H9 (cell line): ENCODE measurements at regions not wholly inside any gene's neighbourhood (a gene's known extent, or its start where the extent isn't known, plus 50 kb on each side); places are given as distances from the start of the nearest gene placed in this dataset.

Source experiments
- DNase-seq: peaks from one replicate; pipeline ENCODE4 v3.0.0-alpha.2; 2017
- H2AFZ ChIP-seq: one replicate; pipeline ENCODE4 v1.6.1; 2013; ENCODE audit warnings: mild to moderate bottlenecking, low read length, control low read depth, moderate library complexity
- H2AK5ac ChIP-seq: 2 replicates; pipeline ENCODE4 v1.6.1; 2013; ENCODE audit warnings: low read length, control low read depth, mixed read lengths; ENCODE audit not compliant: insufficient read length
- H2BK120ac ChIP-seq: one replicate; pipeline ENCODE4 v1.6.1; 2013; ENCODE audit warnings: low read depth, mild to moderate bottlenecking, low read length, control low read depth, inconsistent platforms; ENCODE audit not compliant: poor library complexity, severe bottlenecking
- H2BK12ac ChIP-seq: 2 replicates; pipeline ENCODE4 v1.6.1; 2013; ENCODE audit warnings: low read length, control low read depth, mixed read lengths, low read depth; ENCODE audit not compliant: insufficient read length
- H2BK15ac ChIP-seq: 2 replicates; pipeline ENCODE4 v1.6.1; 2013; ENCODE audit warnings: low read depth, low read length, control low read depth
- H2BK20ac ChIP-seq: one replicate; pipeline ENCODE4 v1.6.1; 2013; ENCODE audit warnings: low read depth, mild to moderate bottlenecking, low read length, control low read depth, inconsistent platforms; ENCODE audit not compliant: poor library complexity, severe bottlenecking
- H2BK5ac ChIP-seq: 2 replicates; pipeline ENCODE4 v1.6.1; 2013; ENCODE audit warnings: low read length, control low read depth, mixed read lengths; ENCODE audit not compliant: insufficient read length
- H3K14ac ChIP-seq: 2 replicates; pipeline ENCODE4 v1.6.1; 2013; ENCODE audit warnings: low read length, control low read depth; ENCODE audit not compliant: insufficient read depth
- H3K18ac ChIP-seq: 2 replicates; pipeline ENCODE4 v1.6.1; 2013; ENCODE audit warnings: low read depth, mild to moderate bottlenecking, mixed read lengths, low read length, control low read depth; ENCODE audit not compliant: insufficient read length
- H3K23ac ChIP-seq: 2 replicates; pipeline ENCODE4 v1.6.1; 2013; ENCODE audit warnings: low read length, control low read depth, mixed read lengths, low read depth; ENCODE audit not compliant: insufficient read length
- H3K23me2 ChIP-seq: 2 replicates; pipeline ENCODE4 v1.6.1; 2013; ENCODE audit warnings: low read depth, mild to moderate bottlenecking, mixed read lengths, low read length, control low read depth; ENCODE audit not compliant: insufficient read length, poor library complexity, severe bottlenecking
- H3K27ac ChIP-seq: 2 replicates; pipeline ENCODE4 v1.5.1; 2013; ENCODE audit warnings: low read length, control low read depth, mixed read lengths, low read depth; ENCODE audit not compliant: insufficient read length
- H3K27me3 ChIP-seq: 2 replicates; pipeline ENCODE4 v1.6.1; 2013; ENCODE audit warnings: low read length, control low read depth, inconsistent platforms; ENCODE audit not compliant: insufficient read depth
- H3K4ac ChIP-seq: 2 replicates; pipeline ENCODE4 v1.6.1; 2013; ENCODE audit warnings: low read depth, mild to moderate bottlenecking, control low read depth, inconsistent platforms, low read length, moderate library complexity
- H3K4me1 ChIP-seq: 2 replicates; pipeline ENCODE4 v1.6.1; 2013; ENCODE audit warnings: low read length, control low read depth, inconsistent platforms; ENCODE audit not compliant: insufficient read depth
- H3K4me2 ChIP-seq: 2 replicates; pipeline ENCODE4 v1.6.1; 2013; ENCODE audit warnings: low read length, control low read depth, mixed read lengths; ENCODE audit not compliant: insufficient read length, insufficient read depth
- H3K56ac ChIP-seq: 2 replicates; pipeline ENCODE4 v1.6.1; 2013; ENCODE audit warnings: low read depth, mild to moderate bottlenecking, mixed read lengths, low read length, control low read depth; ENCODE audit not compliant: insufficient read length
- H3K79me1 ChIP-seq: 2 replicates; pipeline ENCODE4 v1.6.1; 2013; ENCODE audit warnings: low read depth, mild to moderate bottlenecking, moderate library complexity, low read length, control low read depth, inconsistent platforms; ENCODE audit not compliant: insufficient read depth, poor library complexity, severe bottlenecking
- H3K79me2 ChIP-seq: 2 replicates; pipeline ENCODE4 v1.6.1; 2013; ENCODE audit warnings: low read length, control low read depth, inconsistent platforms; ENCODE audit not compliant: insufficient read depth
- H3K9ac ChIP-seq: 2 replicates; pipeline ENCODE4 v1.6.1; 2013; ENCODE audit warnings: low read length, control low read depth, mixed read lengths; ENCODE audit not compliant: insufficient read length; ENCODE audit errors: extremely low read depth
- H3K9me3 ChIP-seq: one replicate; pipeline ENCODE4 v1.6.1; 2013; ENCODE audit warnings: low read depth, low read length, inconsistent platforms; ENCODE audit not compliant: control insufficient read depth
- H3T11ph ChIP-seq: one replicate; pipeline ENCODE4 v1.6.1; 2013; ENCODE audit warnings: mild to moderate bottlenecking, low read length, control low read depth, inconsistent platforms
- H4K20me1 ChIP-seq: one replicate; pipeline ENCODE4 v1.6.1; 2013; ENCODE audit not compliant: control insufficient read depth, insufficient read length, insufficient read depth
- H4K5ac ChIP-seq: 2 replicates; pipeline ENCODE4 v1.6.1; 2013; ENCODE audit warnings: low read depth, mild to moderate bottlenecking, mixed read lengths, low read length, control low read depth; ENCODE audit not compliant: insufficient read length
- H4K8ac ChIP-seq: replicated peaks from 2 replicates; pipeline ENCODE4 v1.6.1; 2013; ENCODE audit warnings: low read length, control low read depth, mixed read lengths, low read depth; ENCODE audit not compliant: insufficient read length
- H4K91ac ChIP-seq: 2 replicates; pipeline ENCODE4 v1.6.1; 2013; ENCODE audit warnings: low read depth, mild to moderate bottlenecking, moderate library complexity, mixed read lengths, low read length, control low read depth; ENCODE audit not compliant: insufficient read length
- H3K27ac Mint-ChIP-seq, 3 experiments: 2 replicates in 2 of 3; 3 replicates in 1 of 3; pipeline ENCODE4 v1.8.0; 2020 to 2021; ENCODE audit warnings: mixed read lengths in 3 of 3, mild to moderate bottlenecking in 1 of 3, moderate library complexity in 1 of 3
- H3K27me3 Mint-ChIP-seq: 2 replicates; pipeline ENCODE4 v1.8.0; 2021; ENCODE audit warnings: low read depth, mild to moderate bottlenecking, moderate library complexity, mixed read lengths
- H3K36me3 Mint-ChIP-seq, 3 experiments: 2 replicates in 2 of 3; 3 replicates in 1 of 3; pipeline ENCODE4 v1.8.0; 2020 to 2021; ENCODE audit warnings: low read depth in 3 of 3, mixed read lengths in 3 of 3; ENCODE audit not compliant: insufficient read depth in 1 of 3
- H3K4me1 Mint-ChIP-seq, 2 experiments: 2 replicates each; pipeline ENCODE4 v1.8.0; 2020; ENCODE audit warnings: mixed read lengths in 2 of 2
- H3K4me3 Mint-ChIP-seq, 2 experiments: 2 replicates in 1 of 2; 3 replicates in 1 of 2; pipeline ENCODE4 v1.8.0; 2020 to 2021; ENCODE audit warnings: mild to moderate bottlenecking in 2 of 2, mixed read lengths in 2 of 2, moderate library complexity in 1 of 2
- H3K9me3 Mint-ChIP-seq, 2 experiments: 2 replicates in 1 of 2; 3 replicates in 1 of 2; pipeline ENCODE4 v1.8.0; 2020; ENCODE audit warnings: mild to moderate bottlenecking in 2 of 2, mixed read lengths in 2 of 2, moderate library complexity in 1 of 2
- WGBS: extraction: QIAGEN DNeasy Blood & Tissue Kit; methylation state at CpG from one replicate; pipeline ENCODE4 v1.1.7; 2013; ENCODE audit warnings: missing lambda C conversion rate, low lambda C conversion rate, mixed read lengths; ENCODE audit not compliant: insufficient read length; ENCODE audit errors: extremely low coverage; 5-methylcytosine and 5-hydroxymethylcytosine counted together
- TF ChIP-seq, protein P1 (sequence below): fragments of 200-600 bp; sonication (generic); conservative IDR thresholded peaks from 3 replicates; pipeline ENCODE4 v1.8.0; 2021; ENCODE audit warnings: antibody characterized with exemption, mild to moderate bottlenecking

DNA sequence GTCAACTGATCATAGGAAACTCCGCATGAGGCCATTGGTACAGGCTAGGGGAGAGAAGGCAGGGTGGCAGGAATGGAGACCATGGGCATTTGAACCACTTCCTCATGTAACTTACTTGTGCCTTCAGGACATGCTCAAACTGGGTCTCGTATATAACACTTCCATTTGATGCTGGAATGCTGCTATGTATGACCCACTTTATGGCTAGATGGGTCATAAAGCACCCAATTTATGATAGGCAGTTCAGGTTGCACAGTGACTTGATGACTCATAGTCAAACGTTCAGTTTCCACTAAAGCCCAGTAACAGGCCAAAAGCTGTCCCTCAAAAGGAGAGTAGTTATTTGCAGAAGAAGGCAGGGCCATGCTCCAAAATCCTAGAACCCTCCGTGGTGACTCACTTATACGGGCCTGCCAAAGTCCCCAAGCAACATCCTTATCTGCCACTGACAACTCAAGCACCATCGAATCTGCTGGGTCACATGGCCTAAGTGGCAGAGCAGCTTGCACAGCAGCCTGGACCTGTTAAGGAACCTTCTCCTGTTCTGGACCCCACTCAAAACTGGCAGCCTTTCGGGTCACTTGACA, 236.4 kb downstream of the ZC4H2 start:
- Histone ChIP-seq H3K27me3 (no peaks in the 10 kb centered on the region), H4K5ac (no peak overlapping the region), H2BK12ac (no peak overlapping the region), H3K4me2 (no peak overlapping the region), H2BK5ac (no peak overlapping the region), H3K4me1 (no peaks in the 10 kb centered on the region), H3K27ac (no peak overlapping the region), H3K14ac (no peak overlapping the region), H3T11ph (no peak overlapping the region), H3K23me2 (no peaks in the 10 kb centered on the region), H4K20me1 (no peaks in the 10 kb centered on the region), H3K9ac (no peak overlapping the region), H2AFZ (no peak overlapping the region), H2BK15ac (no peak overlapping the region), H2AK5ac (no peak overlapping the region), H4K91ac (no peak overlapping the region), H3K9me3 (peaks cover 42% of the 10 kb centered on the region), H3K79me1 (no peaks in the 10 kb centered on the region), H3K23ac (no peak overlapping the region), H2BK20ac (no peak overlapping the region), H4K8ac (no peak overlapping the region), H3K79me2 (no peaks in the 10 kb centered on the region), H3K56ac (no peak overlapping the region), H3K4ac (no peak overlapping the region), H3K18ac (no peak overlapping the region), H2BK120ac (no peak overlapping the region)
- H3K27ac Mint-ChIP-seq = no peak overlapping the region
- no peaks in the 10 kb centered on the region for H3K27me3 Mint-ChIP-seq
- no peak overlapping the region for H3K4me3 Mint-ChIP-seq
- no CpG with 5 or more reads among the region's 7 CpGs for WGBS
- DNase-seq = no peak
- H3K9me3 Mint-ChIP-seq = peaks cover 59% of the 10 kb centered on the region in 2 experiments
- no peaks in the 10 kb centered on the region for H3K4me1 Mint-ChIP-seq
- no peaks in the 10 kb centered on the region; a peak in 2 of 7 replicates for H3K36me3 Mint-ChIP-seq
- TF ChIP-seq, protein P1, sequence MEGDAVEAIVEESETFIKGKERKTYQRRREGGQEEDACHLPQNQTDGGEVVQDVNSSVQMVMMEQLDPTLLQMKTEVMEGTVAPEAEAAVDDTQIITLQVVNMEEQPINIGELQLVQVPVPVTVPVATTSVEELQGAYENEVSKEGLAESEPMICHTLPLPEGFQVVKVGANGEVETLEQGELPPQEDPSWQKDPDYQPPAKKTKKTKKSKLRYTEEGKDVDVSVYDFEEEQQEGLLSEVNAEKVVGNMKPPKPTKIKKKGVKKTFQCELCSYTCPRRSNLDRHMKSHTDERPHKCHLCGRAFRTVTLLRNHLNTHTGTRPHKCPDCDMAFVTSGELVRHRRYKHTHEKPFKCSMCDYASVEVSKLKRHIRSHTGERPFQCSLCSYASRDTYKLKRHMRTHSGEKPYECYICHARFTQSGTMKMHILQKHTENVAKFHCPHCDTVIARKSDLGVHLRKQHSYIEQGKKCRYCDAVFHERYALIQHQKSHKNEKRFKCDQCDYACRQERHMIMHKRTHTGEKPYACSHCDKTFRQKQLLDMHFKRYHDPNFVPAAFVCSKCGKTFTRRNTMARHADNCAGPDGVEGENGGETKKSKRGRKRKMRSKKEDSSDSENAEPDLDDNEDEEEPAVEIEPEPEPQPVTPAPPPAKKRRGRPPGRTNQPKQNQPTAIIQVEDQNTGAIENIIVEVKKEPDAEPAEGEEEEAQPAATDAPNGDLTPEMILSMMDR = no peak
